GM12878 (cell line): ENCODE measurements at regions not wholly inside any gene's neighbourhood (a gene's known extent, or its start where the extent isn't known, plus 50 kb on each side); places are given as distances from the start of the nearest gene placed in this dataset.

ENCODE experiments used
- ATAC-seq: fragments of 200-7000 bp; cut with Tn5 transposase; 3 replicates; pipeline ENCODE4 v1.9.1; 2020; ENCODE audit warnings: mild to moderate bottlenecking, moderate library complexity
- BruUV-seq: library from RNA; stranded (reverse); fragments of 400-500 nt; replicated peaks from 2 replicates; lab custom pipeline; 2021; lab: Mats Ljungman, UMichigan
- CTCF ChIA-PET: fragments of 300-600 bp; sonication (Branson Sonifier 250); formaldehyde crosslinking; extraction: SDS; loops from one replicate; lab custom pipeline; 2021; ENCODE audit warnings: inconsistent platforms; lab: Yijun Ruan, JAX
- POLR2A ChIA-PET: fragments of 350-600 bp; formaldehyde crosslinking; extraction: SDS; loops from one replicate; lab custom pipeline; 2021; ENCODE audit warnings: inconsistent platforms; lab: Charles Lee
- RAD21 ChIA-PET: fragments of 300-600 bp; sonication (Branson Sonifier 250); formaldehyde crosslinking; loops from one replicate; lab custom pipeline; 2023; ENCODE audit warnings: antibody characterized with exemption; ENCODE audit not compliant: unreplicated experiment; lab: Charles Lee
- SMC1A ChIA-PET: fragments of 300-600 bp; sonication (Branson Sonifier 250); formaldehyde crosslinking; loops from one replicate; lab custom pipeline; 2023; ENCODE audit not compliant: unreplicated experiment, uncharacterized antibody; lab: Charles Lee
- DNase-seq: peaks from one replicate; pipeline ENCODE4 v3.0.0-alpha.2; 2011; ENCODE audit warnings: low read depth, low spot score
- FAIRE-seq: peaks from 3 replicates; lab custom pipeline; 2011; peaks lifted over from hg19 to GRCh38; lab: Jason Lieb, UNC
- H2AFZ ChIP-seq: 2 replicates; pipeline ENCODE4 v1.6.0; 2011; ENCODE audit warnings: low read depth, low read length, control low read depth; ENCODE audit not compliant: control insufficient read depth
- H3K27ac ChIP-seq: 2 replicates; pipeline ENCODE4 v1.5.1; 2011; ENCODE audit warnings: control low read depth; ENCODE audit not compliant: control insufficient read depth, insufficient read depth
- H3K27me3 ChIP-seq, 2 experiments: replicated peaks in 1 of 2; 2 replicates each; pipeline versions ENCODE4 v1.6.0 to v1.6.1; 2011; ENCODE audit warnings: low read length in 1 of 2; ENCODE audit not compliant: control insufficient read depth in 2 of 2, insufficient read depth in 2 of 2
- H3K36me3 ChIP-seq, 2 experiments: 2 replicates each; pipeline ENCODE4 v1.5.1; 2011; ENCODE audit warnings: low read length in 1 of 2; ENCODE audit not compliant: control insufficient read depth in 2 of 2, insufficient read depth in 2 of 2
- H3K4me1 ChIP-seq: 2 replicates; pipeline ENCODE4 v1.6.1; 2011; ENCODE audit warnings: mild to moderate bottlenecking, low read length, moderate library complexity, mixed read lengths; ENCODE audit not compliant: control insufficient read depth, insufficient read depth
- H3K4me2 ChIP-seq: 2 replicates; pipeline ENCODE4 v1.6.0; 2011; ENCODE audit warnings: control low read depth; ENCODE audit not compliant: control insufficient read depth, insufficient read depth
- H3K4me3 ChIP-seq: fragments of 200-600 bp; sonication (generic); 2 replicates; pipeline ENCODE4 v1.5.1; 2016
- H3K79me2 ChIP-seq: 2 replicates; pipeline ENCODE4 v1.6.0; 2011; ENCODE audit warnings: low read length; ENCODE audit not compliant: control insufficient read depth, insufficient read depth
- H3K9ac ChIP-seq: 2 replicates; pipeline ENCODE4 v1.8.0; 2011; ENCODE audit warnings: low read length, control low read depth, mixed read lengths; ENCODE audit not compliant: control insufficient read depth, insufficient read depth
- H3K9me3 ChIP-seq: replicated peaks from 3 replicates; pipeline ENCODE4 v1.5.1; 2011; ENCODE audit warnings: mild to moderate bottlenecking, low read length; ENCODE audit not compliant: control insufficient read depth, insufficient read depth
- H4K20me1 ChIP-seq: 2 replicates; pipeline ENCODE4 v1.6.0; 2011; ENCODE audit not compliant: control insufficient read depth, insufficient read depth
- BACH1 ChIP-seq: fragments of 450-650 bp; IDR thresholded peaks from 2 replicates; pipeline ENCODE4 v1.6.1; 2017; ENCODE audit warnings: mild to moderate bottlenecking, borderline replicate concordance
- CEBPZ ChIP-seq: fragments of 150-350 bp; IDR thresholded peaks from 2 replicates; pipeline ENCODE4 v1.6.1; 2016; ENCODE audit warnings: low read depth, low read length
- CHD2 ChIP-seq: IDR thresholded peaks from 2 replicates; pipeline ENCODE4 v1.6.1; 2011; ENCODE audit warnings: low read depth, low read length, improper control_type of control experiment, borderline replicate concordance
- EED ChIP-seq: sonication (generic); IDR thresholded peaks from 2 replicates; pipeline ENCODE4 v1.6.1; 2016; ENCODE audit warnings: antibody characterized with exemption, low read depth
- HDAC6 ChIP-seq: fragments of 200-600 bp; sonication (generic); IDR thresholded peaks from one replicate; pipeline ENCODE4 v1.8.0; 2017; ENCODE audit warnings: antibody characterized with exemption; ENCODE audit not compliant: unreplicated experiment
- MEF2B ChIP-seq: fragments of 450-650 bp; IDR thresholded peaks from 2 replicates; pipeline ENCODE4 v1.6.1; 2018; ENCODE audit warnings: mild to moderate bottlenecking, moderate library complexity; ENCODE audit not compliant: partially characterized antibody, poor library complexity, severe bottlenecking
- NFYA ChIP-seq: IDR thresholded peaks from 2 replicates; pipeline ENCODE4 v1.6.1; 2011; ENCODE audit warnings: low read depth, mild to moderate bottlenecking, low read length, improper control_type of control experiment, borderline replicate concordance
- PAX5 ChIP-seq: IDR thresholded peaks from 2 replicates; pipeline ENCODE4 v1.6.1; 2011; ENCODE audit warnings: low read depth, low read length, borderline replicate concordance
- SIN3A ChIP-seq: IDR thresholded peaks from 2 replicates; pipeline ENCODE4 v1.6.1; 2012; ENCODE audit warnings: low read depth, low read length, improper control_type of control experiment
- SMAD1 ChIP-seq: fragments of 450-650 bp; IDR thresholded peaks from 2 replicates; pipeline ENCODE4 v1.6.1; 2018; ENCODE audit warnings: mild to moderate bottlenecking, low read depth; ENCODE audit not compliant: partially characterized antibody
- SREBF1 ChIP-seq: IDR thresholded peaks from 2 replicates; pipeline ENCODE4 v1.6.1; 2012; ENCODE audit warnings: mild to moderate bottlenecking, low read length
- TCF3 ChIP-seq: IDR thresholded peaks from 2 replicates; pipeline ENCODE4 v1.6.1; 2012; ENCODE audit warnings: low read depth, mild to moderate bottlenecking, low read length, borderline replicate concordance; ENCODE audit not compliant: insufficient read depth
- ZBTB11 ChIP-seq: fragments of 450-650 bp; formaldehyde crosslinking; IDR thresholded peaks from 2 replicates; pipeline ENCODE4 v1.5.0; 2022; ENCODE audit warnings: mild to moderate bottlenecking, missing genetic modification characterization
- WGBS: methylation state at CpG from one replicate; pipeline ENCODE4 v1.1.6; 2016; ENCODE audit warnings: low lambda C conversion rate; ENCODE audit not compliant: insufficient replicate concordance, insufficient coverage; ENCODE audit errors: missing lambda C conversion rate; 5-methylcytosine and 5-hydroxymethylcytosine counted together
- in situ Hi-C: fragments of 300-500 bp; cut with MboI; formaldehyde crosslinking; loops from 9 replicates; pipeline ENCODE4 v1.14.3; 2018; ENCODE audit warnings: mixed read lengths
- intact Hi-C: fragments of 100-400 bp; cut with micrococcal nuclease; formaldehyde crosslinking; loops from one replicate; pipeline ENCODE4 v1.14.2; 2022; ENCODE audit not compliant: unreplicated experiment
- TF ChIP-seq, protein P1 (sequence below): IDR thresholded peaks from 2 replicates; pipeline ENCODE4 v1.6.1; 2012; ENCODE audit warnings: low read depth, low read length, improper control_type of control experiment
- TF ChIP-seq, protein P2 (sequence below): fragments of 450-650 bp; IDR thresholded peaks from 2 replicates; pipeline ENCODE4 v1.6.1; 2016; ENCODE audit warnings: mild to moderate bottlenecking

- TF ChIP-seq PAX5 (no peak), HDAC6 (no peak)
These were observed 114.3 kb upstream of the PJA2 start (continued) for GRCh38 chr5:109524026-109524425.

- Histone ChIP-seq H2AFZ (no peak overlapping the region), H3K4me2 (no peak overlapping the region), H3K27ac (no peak overlapping the region), H3K79me2 (no peaks in the 10 kb centered on the region), H3K4me3 (no peak overlapping the region), H4K20me1 (no peaks in the 10 kb centered on the region), H3K4me1 (no peaks in the 10 kb centered on the region), H3K9ac (no peak overlapping the region), H3K27me3 (no peaks in the 10 kb centered on the region), H3K36me3 (no peaks in the 10 kb centered on the region), H3K9me3 (no peaks in the 10 kb centered on the region)
- in situ Hi-C loops (no loop called here), intact Hi-C loops (no loop called here)
- FAIRE-seq = no peak
- SMC1A ChIA-PET = no interaction called here
- RAD21 ChIA-PET = no interaction called here
- WGBS = 76% methylated on average over 1 of the region's 1 CpG
- CTCF ChIA-PET = no interaction called here
- no peak for ATAC-seq
- DNase-seq = no peak
- POLR2A ChIA-PET = no interaction called here
- no TSS peak for BruUV-seq
- TF ChIP-seq SREBF1 = no peak
- no peak for TF ChIP-seq CEBPZ
- no peak for TF ChIP-seq SMAD1
- TF ChIP-seq MEF2B = no peak
- no peak for TF ChIP-seq NFYA
- TF ChIP-seq BACH1 = no peak
- no peak for TF ChIP-seq CHD2
- TF ChIP-seq, protein P1, sequence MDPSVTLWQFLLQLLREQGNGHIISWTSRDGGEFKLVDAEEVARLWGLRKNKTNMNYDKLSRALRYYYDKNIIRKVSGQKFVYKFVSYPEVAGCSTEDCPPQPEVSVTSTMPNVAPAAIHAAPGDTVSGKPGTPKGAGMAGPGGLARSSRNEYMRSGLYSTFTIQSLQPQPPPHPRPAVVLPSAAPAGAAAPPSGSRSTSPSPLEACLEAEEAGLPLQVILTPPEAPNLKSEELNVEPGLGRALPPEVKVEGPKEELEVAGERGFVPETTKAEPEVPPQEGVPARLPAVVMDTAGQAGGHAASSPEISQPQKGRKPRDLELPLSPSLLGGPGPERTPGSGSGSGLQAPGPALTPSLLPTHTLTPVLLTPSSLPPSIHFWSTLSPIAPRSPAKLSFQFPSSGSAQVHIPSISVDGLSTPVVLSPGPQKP = no peak
- TF ChIP-seq, protein P2, sequence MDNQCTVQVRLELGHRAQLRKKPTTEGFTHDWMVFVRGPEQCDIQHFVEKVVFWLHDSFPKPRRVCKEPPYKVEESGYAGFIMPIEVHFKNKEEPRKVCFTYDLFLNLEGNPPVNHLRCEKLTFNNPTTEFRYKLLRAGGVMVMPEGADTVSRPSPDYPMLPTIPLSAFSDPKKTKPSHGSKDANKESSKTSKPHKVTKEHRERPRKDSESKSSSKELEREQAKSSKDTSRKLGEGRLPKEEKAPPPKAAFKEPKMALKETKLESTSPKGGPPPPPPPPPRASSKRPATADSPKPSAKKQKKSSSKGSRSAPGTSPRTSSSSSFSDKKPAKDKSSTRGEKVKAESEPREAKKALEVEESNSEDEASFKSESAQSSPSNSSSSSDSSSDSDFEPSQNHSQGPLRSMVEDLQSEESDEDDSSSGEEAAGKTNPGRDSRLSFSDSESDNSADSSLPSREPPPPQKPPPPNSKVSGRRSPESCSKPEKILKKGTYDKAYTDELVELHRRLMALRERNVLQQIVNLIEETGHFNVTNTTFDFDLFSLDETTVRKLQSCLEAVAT = no peak
- no peak for TF ChIP-seq EED
- no peak for TF ChIP-seq SIN3A
- TF ChIP-seq TCF3 = no peak
- no peak for TF ChIP-seq ZBTB11
These were observed 112.6 kb upstream of the PJA2 start for GRCh38 chr5:109522404-109522803.
